GM18502 (cell line): ENCODE measurements at regions not wholly inside any gene's neighbourhood (a gene's known extent, or its start where the extent isn't known, plus 50 kb on each side); places are given as distances from the start of the nearest gene placed in this dataset.
"Not testable (repeated sequence)": the region's sequence is repeated elsewhere in the genome, so short reads cannot be mapped to it uniquely, and the experiment has no call there.

Experiments
- ATAC-seq: cut with Tn5 transposase; IDR thresholded peaks from one replicate; pipeline ENCODE4 v1.9.1; 2021; ENCODE audit warnings: mild to moderate bottlenecking; ENCODE audit not compliant: unreplicated experiment, poor library complexity

DNA sequence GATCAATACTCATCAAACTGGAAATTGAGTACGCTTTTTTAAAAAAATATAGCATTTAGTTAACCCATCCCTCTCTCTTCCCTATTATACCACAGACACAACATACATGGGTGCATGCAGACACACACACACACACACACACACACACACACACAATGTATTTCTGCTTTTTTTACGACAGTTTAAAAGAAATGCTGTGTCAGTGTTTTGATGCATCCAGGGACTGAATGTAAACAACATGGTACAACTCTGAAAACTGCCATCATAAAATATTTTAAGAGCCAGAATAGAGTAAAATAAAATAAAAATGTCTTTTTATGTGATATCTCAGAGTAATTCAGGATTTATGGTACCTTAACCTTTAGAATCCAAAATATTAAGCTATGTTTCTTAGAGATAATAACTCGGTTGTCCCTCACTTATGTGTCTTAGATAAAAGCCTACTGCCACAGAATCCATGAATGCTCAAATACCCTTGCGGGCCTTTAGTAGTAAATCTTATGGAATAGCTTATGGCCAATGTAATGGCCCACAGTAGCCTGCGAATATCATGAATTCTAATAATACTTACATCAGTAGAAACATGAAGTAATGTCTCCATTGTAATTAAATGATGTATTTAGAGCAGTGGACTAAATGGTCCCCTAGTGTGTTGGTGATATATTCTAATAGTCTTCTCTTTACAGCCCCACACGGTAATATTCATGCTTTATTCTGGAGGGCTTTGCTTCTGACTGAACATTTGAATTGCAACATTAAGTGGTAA, 251.6 kb upstream of the FIGN start:
- ATAC-seq: no peak

DNA sequence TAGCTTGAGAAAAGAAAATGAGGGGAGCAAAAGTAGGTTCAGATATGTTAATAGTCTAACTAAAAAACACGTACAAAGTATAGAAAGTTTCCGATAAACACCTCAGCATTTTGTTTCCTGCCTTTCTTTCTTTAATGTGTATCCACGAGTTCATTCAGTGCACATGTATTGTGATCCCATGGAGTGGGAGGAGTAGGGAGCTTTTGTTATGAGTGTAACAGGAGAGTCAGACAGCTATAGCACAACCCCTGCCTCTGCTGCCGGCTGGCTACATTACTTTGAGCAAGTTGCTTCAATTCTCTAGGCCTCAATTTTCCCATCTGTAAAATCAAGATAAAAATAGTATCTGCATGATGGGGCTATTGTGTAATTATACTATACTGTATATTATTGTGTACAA, 249.2 kb upstream of the FIGN start:
- no peak for ATAC-seq

DNA sequence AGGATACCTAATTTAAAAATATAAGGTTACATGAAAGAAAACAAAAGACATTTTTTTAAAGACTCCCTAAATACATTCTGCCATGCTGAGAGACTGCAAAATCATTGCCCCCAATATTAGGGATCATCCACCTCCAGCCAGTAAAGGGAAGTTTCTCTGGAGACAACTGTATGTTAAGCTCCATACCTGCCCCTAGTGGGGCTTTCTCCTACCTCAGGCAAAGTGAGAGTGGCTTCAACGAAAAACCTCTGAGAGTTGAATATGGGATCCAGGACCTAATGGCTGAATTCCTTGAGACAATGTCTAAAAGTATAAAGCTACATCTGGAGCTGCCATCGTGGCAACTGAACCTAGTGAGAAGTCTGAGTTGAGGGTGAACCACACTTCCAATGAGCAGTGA, 248.1 kb upstream of the FIGN start:
- ATAC-seq: no peak

DNA sequence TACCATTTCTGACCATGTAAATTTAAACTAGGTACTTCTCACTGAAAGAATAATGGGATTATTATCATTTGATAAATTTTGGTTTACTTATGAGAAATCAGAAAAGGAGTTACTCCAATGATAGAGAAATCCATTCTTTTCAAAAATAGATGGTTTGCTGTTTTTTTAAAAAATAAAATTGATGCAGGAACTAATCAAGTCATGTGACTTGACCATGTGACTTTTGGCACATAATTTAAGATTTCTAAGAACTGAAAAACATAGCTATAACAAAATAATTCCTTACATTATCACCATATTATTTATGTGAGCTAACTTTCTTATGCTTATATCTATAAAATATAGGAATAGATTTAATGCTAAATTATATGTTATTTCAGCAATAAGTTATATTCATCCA, 247.1 kb upstream of the FIGN start:
- no peak for ATAC-seq

DNA sequence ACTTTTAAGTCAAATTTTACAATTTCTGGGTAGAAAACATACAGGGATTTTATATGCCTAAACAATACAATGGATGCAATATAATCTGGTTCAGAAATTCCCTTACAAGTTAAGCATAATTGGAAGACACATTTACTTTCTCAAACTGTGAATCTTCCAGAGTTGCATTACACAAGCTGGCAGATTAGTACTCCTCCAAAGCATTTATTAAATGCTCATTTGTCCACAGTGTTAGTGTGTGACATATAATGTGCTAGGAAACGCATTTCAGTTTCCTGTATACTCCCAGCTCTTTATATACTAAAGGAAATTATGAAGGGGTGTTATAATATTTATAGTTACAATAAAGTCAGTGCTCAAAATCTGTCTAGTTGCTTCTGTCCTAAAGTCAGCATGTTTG, 239.0 kb upstream of the FIGN start:
- no peak for ATAC-seq

DNA sequence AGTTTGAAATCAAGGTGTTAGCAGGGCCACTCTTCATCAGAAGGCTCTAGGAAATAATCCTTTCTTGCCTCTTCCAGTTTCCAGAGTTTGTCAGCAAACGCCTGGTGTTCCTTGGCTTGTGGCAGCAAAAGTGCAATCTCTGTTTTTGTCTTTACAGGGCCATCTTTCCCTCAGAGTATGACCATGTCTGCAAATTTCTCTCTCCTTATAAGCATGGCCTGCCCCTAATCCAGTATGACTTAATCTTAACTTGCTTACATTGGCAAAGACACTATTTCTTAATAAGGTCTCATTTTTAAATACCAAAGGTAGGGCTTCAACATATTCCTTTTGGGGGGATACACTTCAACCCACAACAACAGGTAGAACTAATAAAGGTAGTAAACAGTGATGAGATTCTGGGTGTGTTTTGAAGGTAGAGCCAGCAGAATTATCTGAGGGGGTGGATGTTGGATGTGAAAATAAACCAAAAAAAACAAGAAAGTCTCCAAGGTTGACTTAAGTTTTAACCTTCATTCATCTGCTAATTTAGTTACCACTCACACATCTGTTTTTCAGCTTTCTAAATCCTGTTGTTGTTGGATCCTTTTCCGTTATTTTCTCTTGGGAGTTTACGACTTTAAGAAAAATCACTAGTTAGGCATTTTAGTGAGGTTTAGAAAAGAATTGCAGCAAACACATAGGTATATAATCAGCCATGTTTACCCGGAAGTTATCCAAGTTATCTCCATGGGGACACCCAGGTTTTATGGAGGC, 234.4 kb upstream of the FIGN start:
- ATAC-seq: no peak

DNA sequence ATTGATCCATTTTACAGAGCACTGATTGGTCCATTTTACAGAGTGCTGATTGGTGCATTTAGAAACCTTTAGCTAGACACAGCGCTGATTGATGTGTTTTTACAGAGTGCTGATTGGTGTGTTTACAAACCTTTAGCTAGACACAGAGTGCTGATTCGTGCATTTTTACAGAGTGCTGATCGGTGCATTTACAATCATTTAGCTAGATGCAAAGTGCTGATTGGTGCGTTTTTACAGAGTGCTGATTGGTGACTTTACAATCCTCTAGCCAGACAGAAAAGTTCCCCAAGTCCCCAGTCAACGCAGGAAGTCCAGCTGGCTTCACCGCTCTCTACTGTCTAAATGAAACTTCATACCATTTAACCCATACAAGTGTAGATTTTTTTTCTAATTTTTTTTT, 228.5 kb upstream of the FIGN start:
- ATAC-seq: not testable (repeated sequence)

DNA sequence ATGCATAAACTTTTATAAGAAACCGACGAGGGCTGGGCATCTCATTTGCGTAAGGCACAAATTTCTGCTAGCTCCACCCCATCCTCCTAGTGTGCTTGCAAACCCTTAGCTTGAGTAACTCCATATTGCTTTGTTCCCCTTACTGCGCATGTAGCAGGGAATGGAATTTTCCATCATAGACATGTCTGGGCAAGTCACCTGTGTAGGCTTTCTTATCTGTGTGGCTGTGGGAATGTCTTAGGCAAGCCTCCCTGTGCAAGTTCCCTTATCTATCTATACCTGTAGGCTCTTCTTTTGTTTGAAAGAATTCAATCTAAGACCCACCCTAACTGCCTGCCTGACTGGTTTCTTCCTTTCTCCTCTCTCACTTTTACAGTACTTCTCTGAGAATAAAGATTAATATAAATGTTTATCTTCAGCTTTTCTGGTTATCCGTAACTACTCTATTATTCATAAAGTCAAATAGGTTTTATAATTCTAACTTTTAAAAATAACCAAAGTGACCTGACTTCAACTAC, 217.6 kb upstream of the FIGN start:
- no peak for ATAC-seq

DNA sequence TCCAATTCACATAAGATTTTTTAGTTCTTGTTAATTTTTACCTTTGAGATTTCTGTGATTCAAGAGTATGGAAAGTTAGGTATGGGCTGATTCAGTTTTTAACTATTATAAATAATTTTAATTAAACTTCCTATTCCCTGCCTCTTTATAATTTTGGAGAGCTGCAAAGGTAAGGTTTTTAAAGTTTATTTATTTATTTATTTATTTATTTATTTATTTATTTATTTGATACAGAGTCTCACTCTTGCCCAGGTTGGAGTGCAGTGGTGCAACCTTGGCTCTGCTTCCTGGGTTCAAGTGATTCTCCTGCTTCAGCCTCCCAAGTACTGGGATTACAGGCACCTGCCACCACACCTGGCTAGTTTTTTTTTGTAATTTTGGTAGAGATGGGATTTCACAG, 215.5 kb upstream of the FIGN start:
- no peak for ATAC-seq

DNA sequence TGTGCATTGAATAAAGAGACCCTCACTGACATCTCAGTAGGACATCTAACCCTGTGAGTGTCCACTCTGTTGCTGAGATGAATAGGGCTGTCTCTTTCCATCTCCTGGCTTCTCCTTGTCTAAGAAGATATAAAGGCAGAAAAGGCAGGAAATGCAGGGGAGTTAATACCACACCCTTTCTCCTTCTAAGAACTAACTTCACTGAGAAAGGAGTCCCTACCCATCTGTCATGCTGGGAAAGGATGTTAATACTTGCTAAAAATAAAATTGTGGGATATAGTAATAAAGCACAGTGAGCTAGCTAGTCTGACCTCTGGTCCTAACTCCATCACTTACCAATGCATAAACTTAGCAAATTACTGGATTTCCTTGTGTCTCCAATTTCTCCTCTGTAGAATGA, 213.9 kb upstream of the FIGN start:
- no peak for ATAC-seq

DNA sequence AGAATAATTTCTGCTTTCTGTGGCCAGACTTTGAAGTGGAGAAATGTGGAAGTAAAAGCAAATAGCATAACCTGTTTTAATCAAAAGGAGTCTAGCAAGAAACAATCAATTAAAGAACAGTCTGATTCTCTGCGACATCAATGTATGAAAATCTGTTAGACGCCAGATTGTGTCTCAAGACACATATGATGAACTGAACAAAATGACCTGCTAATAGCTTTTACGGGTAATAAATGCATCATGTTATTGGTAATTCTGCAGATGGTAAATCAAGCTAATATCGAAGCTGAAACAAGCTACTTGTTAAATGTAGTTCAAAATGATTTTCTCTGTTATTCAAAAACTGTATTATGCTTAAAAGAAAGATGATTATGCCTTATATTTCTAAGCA, 208.5 kb upstream of the FIGN start:
- no peak for ATAC-seq

DNA sequence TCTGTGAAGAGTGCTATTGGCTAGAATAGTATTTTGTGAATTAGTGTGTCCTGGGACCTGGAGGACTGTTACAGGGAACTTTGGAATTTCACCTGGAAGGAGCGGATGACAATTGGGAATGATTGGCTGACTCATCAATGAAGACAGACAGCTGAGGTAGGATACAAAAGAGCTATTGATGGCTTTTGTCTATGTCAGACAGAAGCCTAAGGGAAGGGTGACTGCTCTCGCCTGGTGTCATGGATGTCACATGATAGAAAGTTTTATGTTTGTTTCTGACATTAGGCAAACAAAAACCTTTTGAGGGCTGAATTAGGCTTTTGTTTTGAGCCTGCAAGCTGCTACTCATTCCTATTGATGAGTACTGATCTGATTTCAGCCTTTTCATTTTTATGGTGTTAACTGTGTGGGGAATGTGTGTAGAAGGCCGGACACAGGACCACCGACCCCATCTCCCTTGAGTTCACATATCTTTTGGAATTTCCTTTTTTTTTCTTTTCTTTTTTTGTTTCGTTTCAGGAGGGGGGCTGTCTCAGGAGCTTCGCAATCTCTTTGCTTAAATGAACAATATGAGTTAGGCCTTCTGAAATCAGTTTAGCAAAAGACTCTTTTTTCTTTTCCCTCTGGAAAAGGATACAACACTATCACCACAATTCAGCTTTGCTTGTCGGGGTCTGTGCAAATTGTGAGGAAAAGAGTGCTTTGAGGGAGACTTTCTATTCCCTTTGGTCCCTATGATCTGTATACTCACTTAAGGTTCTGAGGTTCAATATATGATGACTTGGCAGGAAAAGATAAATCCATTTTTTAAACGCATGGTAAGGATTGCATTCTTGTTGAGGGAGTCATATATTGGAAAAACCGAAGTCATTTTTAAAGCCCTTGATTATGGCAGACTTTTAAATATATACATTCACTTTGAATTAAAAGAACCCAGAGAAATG, 207.9 kb upstream of the FIGN start:
- ATAC-seq: no peak

DNA sequence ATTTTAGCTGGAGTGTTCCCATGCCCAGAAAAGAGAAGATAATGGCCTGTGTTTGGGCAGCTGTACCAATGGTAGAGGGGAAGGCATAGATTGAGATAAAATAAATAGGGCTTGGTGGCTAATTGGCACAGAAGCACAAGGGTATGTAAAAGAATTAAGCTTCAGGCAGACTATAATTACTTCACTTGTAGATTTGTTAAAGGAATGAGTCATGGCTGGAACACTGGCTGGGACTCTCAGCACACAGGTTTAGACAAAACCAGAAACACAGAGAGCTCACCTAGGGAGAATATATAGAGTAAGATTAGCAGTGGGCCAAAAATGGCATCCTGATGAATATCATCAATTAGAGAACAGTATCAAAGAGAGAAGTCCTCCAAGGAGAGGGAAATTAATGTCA, 198.3 kb upstream of the FIGN start:
- no peak for ATAC-seq

DNA sequence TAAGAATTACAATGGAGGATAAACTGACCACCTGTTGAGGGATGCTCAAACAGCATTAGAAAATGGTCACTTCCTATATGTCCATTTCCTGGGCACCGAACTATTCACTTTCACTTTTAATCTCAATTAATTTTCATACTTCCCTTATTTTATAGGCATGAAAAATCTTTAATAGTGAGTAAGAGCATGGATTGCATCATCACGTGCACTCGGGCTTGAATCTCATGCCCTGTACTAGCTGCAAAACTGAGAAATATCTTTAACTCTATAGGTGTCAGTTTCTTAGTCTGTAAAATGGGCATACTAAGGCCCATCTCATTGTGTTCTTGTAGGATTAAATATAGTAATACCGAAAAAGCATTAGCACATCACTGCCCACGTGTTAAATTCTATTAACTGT, 183.9 kb upstream of the FIGN start:
- ATAC-seq: no peak

DNA sequence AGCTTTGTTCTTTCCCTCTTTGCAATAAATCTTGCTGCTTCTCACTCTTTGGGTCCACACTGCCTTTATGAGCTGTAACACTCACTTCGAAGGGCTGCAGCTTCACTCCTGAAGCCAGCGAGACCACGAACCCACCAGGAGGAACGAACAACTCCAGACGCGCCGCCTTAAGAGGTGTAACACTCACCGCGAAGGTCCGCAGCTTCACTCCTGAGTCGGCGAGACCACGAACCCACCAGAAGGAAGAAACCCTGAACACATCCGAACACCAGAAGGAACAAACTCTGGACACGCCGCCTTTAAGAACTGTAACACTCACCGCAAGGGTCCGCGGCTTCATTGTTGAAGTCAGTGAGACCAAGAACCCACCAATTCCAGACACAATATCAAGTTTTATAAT, 178.7 kb upstream of the FIGN start:
- not testable (repeated sequence) for ATAC-seq

DNA sequence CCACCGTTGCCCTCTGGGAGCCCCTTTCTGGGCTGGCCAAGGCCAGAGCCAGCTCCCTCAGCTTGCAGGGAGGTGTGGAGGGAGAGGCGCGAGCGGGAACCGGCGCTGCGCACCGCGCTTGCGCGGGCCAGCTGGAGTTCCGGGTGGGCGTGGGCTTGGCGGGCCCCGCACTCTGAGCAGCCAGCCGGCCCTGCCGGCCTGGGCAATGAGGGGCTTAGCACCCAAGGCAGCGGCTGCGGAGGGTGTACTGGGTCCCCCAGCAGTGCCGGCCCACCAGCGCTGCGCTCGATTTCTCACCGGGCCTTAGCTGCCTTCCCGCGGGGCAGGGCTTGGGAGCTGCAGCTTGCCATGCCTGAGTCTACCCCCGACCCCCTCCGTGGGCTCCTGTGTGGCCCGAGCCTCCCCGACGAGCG, 177.7 kb upstream of the FIGN start:
- not testable (repeated sequence) for ATAC-seq

DNA sequence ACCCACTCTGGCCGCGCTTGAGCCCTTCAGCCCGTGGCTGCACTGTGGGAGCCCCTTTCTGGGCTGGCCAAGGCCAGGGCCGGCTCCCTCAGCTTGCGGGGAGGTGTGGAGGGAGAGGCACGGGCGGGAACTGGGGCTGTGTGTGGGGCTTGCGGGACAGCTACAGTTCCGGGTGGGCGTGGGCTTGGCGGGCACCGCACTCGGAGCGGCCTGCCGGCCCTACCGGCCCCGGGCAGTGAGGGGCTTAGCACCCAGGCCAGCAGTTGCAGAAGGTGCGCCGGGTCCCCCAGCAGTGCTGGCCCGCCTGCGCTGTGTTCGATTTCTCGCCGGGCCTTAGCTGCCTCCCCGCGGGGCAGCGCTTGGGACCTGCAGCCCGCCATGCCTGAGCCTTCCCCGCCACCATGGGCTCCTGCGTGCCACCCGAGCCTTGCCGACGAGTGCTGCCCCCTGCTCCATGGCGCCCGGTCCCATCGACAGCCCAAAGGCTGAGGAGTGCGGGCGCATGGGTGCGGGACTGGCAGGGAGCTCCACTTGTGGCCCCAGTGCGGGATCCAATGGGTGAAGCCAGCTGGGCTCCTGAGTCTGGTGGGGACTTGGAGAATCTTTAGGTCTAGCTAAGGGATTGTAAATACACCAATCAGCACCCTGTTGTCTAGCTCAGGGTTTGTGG, 173.7 kb upstream of the FIGN start:
- no peak for ATAC-seq

DNA sequence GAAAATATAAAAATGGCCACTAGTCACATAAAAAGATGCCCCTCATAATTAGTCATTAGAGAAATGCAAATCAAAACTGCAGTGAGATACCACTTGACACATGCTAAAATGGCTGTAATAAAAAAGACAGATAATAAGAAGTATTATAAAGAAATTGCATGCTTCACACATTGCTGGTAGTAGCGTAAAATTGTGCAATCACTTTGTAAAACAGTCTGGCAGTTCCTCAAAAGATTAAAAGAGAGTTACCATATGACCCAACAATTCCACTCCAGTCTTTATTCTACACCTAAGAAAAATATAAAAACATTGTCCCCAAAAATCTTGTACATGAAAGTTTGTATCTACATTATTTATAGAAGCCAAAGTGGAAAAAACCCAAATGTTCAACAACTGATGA, 170.6 kb upstream of the FIGN start:
- ATAC-seq: no peak

DNA sequence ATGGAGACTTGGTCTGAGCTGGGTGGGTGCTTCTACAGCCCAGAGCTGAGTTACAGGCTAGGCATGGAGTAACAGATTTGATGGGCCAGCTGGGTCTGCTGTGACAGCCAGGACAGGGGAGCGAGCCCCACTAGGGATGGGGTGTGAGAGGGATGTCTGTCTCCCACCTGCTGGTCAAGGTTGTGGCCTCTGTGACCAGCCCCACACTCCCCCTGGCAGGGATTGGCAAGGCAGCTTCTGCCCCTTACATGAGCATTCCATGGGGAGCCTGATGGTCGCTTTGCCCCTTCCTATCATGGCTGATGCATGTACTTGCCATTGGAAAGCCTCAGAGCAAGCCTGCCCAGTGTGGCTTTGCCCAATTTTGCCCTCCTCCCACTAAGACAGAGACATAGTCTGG, 162.0 kb upstream of the FIGN start:
- no peak for ATAC-seq

DNA sequence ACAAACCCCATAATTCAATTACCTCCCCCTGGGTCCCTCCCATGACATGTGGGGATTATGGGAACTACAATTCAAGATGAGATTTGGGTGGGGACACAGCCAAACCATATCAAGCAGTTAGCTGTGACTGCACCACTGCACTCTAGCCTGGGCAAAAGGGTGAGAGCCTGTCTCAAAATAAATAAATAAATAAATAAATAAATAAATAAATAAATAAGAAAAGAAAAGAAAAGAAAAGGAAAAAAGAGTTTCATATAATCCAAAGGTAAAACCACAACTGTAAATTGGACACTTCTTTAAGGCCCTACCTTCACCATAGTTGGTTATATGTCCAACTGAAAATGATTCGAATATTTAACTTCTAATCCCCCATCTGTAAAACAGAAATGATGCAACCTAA, 157.6 kb upstream of the FIGN start:
- ATAC-seq: not testable (repeated sequence)
